ENCODE measurements at regions not wholly inside any gene's neighbourhood (a gene's known extent, or its start where the extent isn't known, plus 50 kb on each side); places are given as distances from the start of the nearest gene placed in this dataset.
"Not testable (repeated sequence)": the region's sequence is repeated elsewhere in the genome, so short reads cannot be mapped to it uniquely, and the experiment has no call there.

DNA sequence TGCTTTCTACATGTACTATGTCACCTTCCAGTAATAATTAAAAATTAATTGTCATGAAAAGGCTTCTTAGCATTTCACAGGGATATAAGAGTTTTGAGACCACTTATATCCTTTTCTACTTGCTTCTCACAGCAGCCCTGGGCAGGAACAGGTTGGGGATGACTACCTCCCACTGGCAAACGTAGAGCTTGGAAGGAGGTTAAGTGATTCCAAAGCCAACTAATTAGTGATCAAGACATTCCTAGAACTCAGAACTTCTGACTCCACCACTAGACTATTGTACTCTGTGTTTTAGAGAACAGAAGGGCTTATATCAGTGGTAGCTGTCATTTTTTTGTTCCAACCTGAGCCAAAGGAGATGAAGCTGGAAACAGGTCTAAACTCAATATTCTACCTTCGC lies 364.5 kb upstream of the BOD1L1 start:
- Histone ChIP-seq H3K27me3 (ENCODE audit: control insufficient read depth, insufficient read depth, low read length) (no peaks in the 10 kb centered on the region), H3K9me3 (ENCODE audit: control insufficient read depth in 2 of 2, low read length in 2 of 2) (no peaks in the 10 kb centered on the region), H3K4me3 (ENCODE audit: low read depth, low read length) (no peak overlapping the region), H3K27ac (ENCODE audit: insufficient read depth, low read length, poor library complexity, severe bottlenecking) (no peak overlapping the region), H3K36me3 (ENCODE audit: control insufficient read depth, insufficient read depth, low read length) (no peaks in the 10 kb centered on the region), H3K4me1 (ENCODE audit: control insufficient read depth, insufficient read depth, low read length, poor library complexity, severe bottlenecking) (no peaks in the 10 kb centered on the region)
- DNase-seq (no peak), ATAC-seq (ENCODE audit: low read depth in 2 of 2) (no peak)
- no peaks in the 10 kb centered on the region for H3K4me1 Mint-ChIP-seq
- H3K4me3 Mint-ChIP-seq: no peak overlapping the region
- H3K36me3 Mint-ChIP-seq: no peaks in the 10 kb centered on the region
- H3K27ac Mint-ChIP-seq: no peak overlapping the region
- no peaks in the 10 kb centered on the region for H3K27me3 Mint-ChIP-seq
- H3K9me3 Mint-ChIP-seq: peaks cover 0 to 5% (median 2%) of the 10 kb centered on the region in 7 donors

DNA sequence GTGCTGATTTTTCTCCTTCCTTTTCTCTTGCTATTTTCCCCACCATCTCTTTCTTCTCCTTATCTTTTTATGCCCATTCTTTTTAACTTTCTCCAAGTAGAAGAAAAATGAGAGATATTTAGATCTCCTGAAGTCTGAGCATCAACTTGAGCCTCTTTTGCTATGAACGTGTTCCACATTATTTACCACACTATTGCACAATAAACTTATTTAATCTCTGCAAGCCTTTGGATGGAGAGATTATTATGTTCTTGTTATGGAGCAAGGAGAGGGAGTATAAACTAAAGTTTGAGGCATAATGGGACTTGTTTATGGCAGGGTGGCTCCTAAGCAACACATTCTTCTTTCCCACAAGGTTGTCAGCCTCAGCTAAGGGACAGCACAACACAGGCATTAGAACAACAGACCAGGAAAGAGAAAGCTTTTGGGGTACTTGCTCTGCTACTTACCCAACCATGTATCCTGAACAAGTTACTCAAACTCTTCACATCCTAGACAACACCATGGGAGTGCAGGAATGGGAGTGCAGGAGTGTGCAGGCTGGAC lies 365.5 kb upstream of the BOD1L1 start:
- H3K4me1 Mint-ChIP-seq: no peaks in the 10 kb centered on the region
- H3K4me3 Mint-ChIP-seq: no peak overlapping the region
- H3K27ac Mint-ChIP-seq: no peak overlapping the region
- DNase-seq (no peak), ATAC-seq (ENCODE audit: low read depth in 2 of 2) (no peak)
- no peak overlapping the region for H3K27ac ChIP-seq (ENCODE audit: insufficient read depth, low read length, poor library complexity, severe bottlenecking)
- H3K27me3 Mint-ChIP-seq: no peaks in the 10 kb centered on the region
- no peaks in the 10 kb centered on the region for H3K4me1 ChIP-seq (ENCODE audit: control insufficient read depth, insufficient read depth, low read length, poor library complexity, severe bottlenecking)
- no peaks in the 10 kb centered on the region for H3K36me3 Mint-ChIP-seq
- H3K27me3 ChIP-seq (ENCODE audit: control insufficient read depth, insufficient read depth, low read length): no peaks in the 10 kb centered on the region
- no peaks in the 10 kb centered on the region for H3K36me3 ChIP-seq (ENCODE audit: control insufficient read depth, insufficient read depth, low read length)
- H3K4me3 ChIP-seq (ENCODE audit: low read depth, low read length): no peak overlapping the region
- H3K9me3 Mint-ChIP-seq: peaks cover 0 to 8% (median 0%) of the 10 kb centered on the region in 7 donors
- no peaks in the 10 kb centered on the region for H3K9me3 ChIP-seq (ENCODE audit: control insufficient read depth in 2 of 2, low read length in 2 of 2)

DNA sequence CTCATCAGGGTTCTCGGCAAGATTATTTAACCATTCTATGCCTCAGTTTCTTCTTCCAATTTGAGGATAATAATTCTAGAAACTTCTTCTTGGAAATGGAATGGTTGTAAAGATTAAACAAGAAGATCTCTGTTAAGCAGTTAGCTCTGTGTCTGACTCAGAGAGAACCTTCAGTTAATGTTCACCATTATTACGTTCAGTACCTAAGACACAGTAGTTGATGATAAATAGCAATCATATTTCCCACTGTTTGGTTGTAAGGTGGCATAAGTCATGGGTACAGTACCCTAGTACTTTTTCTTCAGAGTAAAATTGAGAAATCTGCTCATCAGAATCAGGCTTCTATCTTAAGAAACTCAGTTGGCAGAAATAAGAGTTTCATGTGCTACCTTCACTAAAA lies 366.5 kb upstream of the BOD1L1 start:
- no peaks in the 10 kb centered on the region for H3K36me3 ChIP-seq (ENCODE audit: control insufficient read depth, insufficient read depth, low read length)
- ATAC-seq (ENCODE audit: low read depth in 2 of 2) (no peak), DNase-seq (no peak)
- H3K4me3 ChIP-seq (ENCODE audit: low read depth, low read length): no peak overlapping the region
- H3K4me1 ChIP-seq (ENCODE audit: control insufficient read depth, insufficient read depth, low read length, poor library complexity, severe bottlenecking): no peaks in the 10 kb centered on the region
- Mint-ChIP-seq H3K27me3 (no peaks in the 10 kb centered on the region), H3K36me3 (no peaks in the 10 kb centered on the region), H3K9me3 (peaks cover 0 to 4% (median 0%) of the 10 kb centered on the region in 7 donors), H3K4me1 (no peaks in the 10 kb centered on the region), H3K4me3 (no peak overlapping the region), H3K27ac (no peak overlapping the region)
- no peaks in the 10 kb centered on the region for H3K9me3 ChIP-seq (ENCODE audit: control insufficient read depth in 2 of 2, low read length in 2 of 2)
- H3K27me3 ChIP-seq (ENCODE audit: control insufficient read depth, insufficient read depth, low read length): no peaks in the 10 kb centered on the region
- no peak overlapping the region for H3K27ac ChIP-seq (ENCODE audit: insufficient read depth, low read length, poor library complexity, severe bottlenecking)

GRCh38 chr4:13998850-13999445 lies 371.4 kb upstream of the BOD1L1 start:
- H3K27ac Mint-ChIP-seq: no peak overlapping the region
- H3K9me3 ChIP-seq (ENCODE audit: control insufficient read depth in 2 of 2, low read length in 2 of 2): peaks cover 2 to 8% of the 10 kb centered on the region in 2 experiments
- no peak for DNase-seq
- no peak overlapping the region for H3K4me3 Mint-ChIP-seq
- H3K36me3 Mint-ChIP-seq: peaks cover 5% of the 10 kb centered on the region
- no peak overlapping the region for H3K27ac ChIP-seq (ENCODE audit: insufficient read depth, low read length, poor library complexity, severe bottlenecking)
- no peak overlapping the region for H3K4me3 ChIP-seq (ENCODE audit: low read depth, low read length)
- no peak for ATAC-seq (ENCODE audit: low read depth in 2 of 2)
- H3K27me3 ChIP-seq (ENCODE audit: control insufficient read depth, insufficient read depth, low read length): no peaks in the 10 kb centered on the region
- H3K4me1 Mint-ChIP-seq: no peaks in the 10 kb centered on the region
- H3K9me3 Mint-ChIP-seq: peaks cover 0 to 29% (median 15%) of the 10 kb centered on the region in 7 donors
- H3K27me3 Mint-ChIP-seq: no peaks in the 10 kb centered on the region
- H3K36me3 ChIP-seq (ENCODE audit: control insufficient read depth, insufficient read depth, low read length): no peaks in the 10 kb centered on the region
- no peaks in the 10 kb centered on the region for H3K4me1 ChIP-seq (ENCODE audit: control insufficient read depth, insufficient read depth, low read length, poor library complexity, severe bottlenecking)

DNA sequence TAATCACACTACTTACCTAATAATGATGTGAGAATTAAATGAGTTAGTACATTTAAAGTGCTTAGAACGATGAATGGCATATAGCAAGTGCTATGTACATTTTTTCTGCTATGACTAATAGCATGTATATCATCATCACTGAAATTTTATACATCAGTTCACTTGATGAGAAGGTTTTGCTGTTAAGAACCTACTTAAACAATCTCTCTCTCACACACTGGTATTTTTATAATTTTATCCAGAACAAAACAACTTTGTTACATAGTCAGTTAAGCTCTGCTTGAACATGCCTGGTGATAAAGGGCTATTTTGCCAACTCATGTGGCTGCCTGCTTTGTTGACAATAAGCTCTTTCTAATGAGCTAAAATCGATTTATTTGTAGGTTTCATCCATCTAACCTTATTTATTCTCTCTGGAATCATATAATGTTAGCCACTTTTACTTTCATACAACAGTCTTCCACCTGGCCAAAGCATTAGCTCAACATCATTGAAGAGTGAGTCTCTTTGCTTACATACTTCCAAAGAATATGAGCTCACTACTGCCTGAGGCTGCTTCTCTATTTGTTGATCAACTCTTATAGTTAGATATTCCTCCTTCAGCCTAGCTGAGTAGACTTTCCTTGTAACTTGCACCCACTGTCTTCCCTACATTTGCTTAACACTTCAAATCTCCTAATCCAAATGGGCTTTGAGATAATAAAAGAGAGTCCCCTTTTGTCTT lies 372.7 kb upstream of the BOD1L1 start:
- Mint-ChIP-seq H3K9me3 (peaks cover 0 to 32% (median 15%) of the 10 kb centered on the region in 7 donors), H3K36me3 (peaks cover 5% of the 10 kb centered on the region), H3K4me3 (no peak overlapping the region), H3K27ac (no peak overlapping the region), H3K4me1 (no peaks in the 10 kb centered on the region), H3K27me3 (no peaks in the 10 kb centered on the region)
- H3K36me3 ChIP-seq (ENCODE audit: control insufficient read depth, insufficient read depth, low read length): no peaks in the 10 kb centered on the region
- H3K9me3 ChIP-seq (ENCODE audit: control insufficient read depth in 2 of 2, low read length in 2 of 2): peaks cover 2 to 8% of the 10 kb centered on the region in 2 experiments
- H3K27me3 ChIP-seq (ENCODE audit: control insufficient read depth, insufficient read depth, low read length): no peaks in the 10 kb centered on the region
- no peak overlapping the region for H3K27ac ChIP-seq (ENCODE audit: insufficient read depth, low read length, poor library complexity, severe bottlenecking)
- DNase-seq: no peak
- H3K4me3 ChIP-seq (ENCODE audit: low read depth, low read length): no peak overlapping the region
- no peaks in the 10 kb centered on the region for H3K4me1 ChIP-seq (ENCODE audit: control insufficient read depth, insufficient read depth, low read length, poor library complexity, severe bottlenecking)
- ATAC-seq (ENCODE audit: low read depth in 2 of 2): no peak

DNA sequence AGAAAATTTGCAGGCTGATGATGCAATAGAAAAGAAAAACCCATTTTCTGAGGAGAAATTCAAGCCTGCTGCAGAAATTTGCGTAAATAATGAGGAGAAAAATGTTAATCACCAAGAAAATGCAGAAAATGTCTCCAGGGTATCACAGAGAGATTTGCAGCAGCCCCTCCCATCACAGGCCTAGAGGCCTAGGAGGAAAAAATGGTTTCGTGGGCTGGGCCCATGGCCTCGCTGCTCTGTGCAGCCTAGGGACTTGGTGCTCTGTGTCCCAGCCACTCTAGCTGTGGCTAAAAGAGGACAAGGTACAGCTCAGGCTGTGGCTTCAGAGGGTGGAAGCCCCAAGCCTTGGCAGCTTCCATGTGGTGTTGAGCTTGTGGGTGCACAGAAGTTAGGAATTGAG lies 374.8 kb upstream of the BOD1L1 start:
- not testable (repeated sequence) for H3K4me1 ChIP-seq (ENCODE audit: control insufficient read depth, insufficient read depth, low read length, poor library complexity, severe bottlenecking); H3K4me1 Mint-ChIP-seq; H3K27ac Mint-ChIP-seq; H3K4me3 ChIP-seq (ENCODE audit: low read depth, low read length); H3K27me3 Mint-ChIP-seq; H3K27me3 ChIP-seq (ENCODE audit: control insufficient read depth, insufficient read depth, low read length); H3K4me3 Mint-ChIP-seq; ATAC-seq (ENCODE audit: low read depth in 2 of 2); H3K27ac ChIP-seq (ENCODE audit: insufficient read depth, low read length, poor library complexity, severe bottlenecking); DNase-seq; H3K9me3 ChIP-seq (ENCODE audit: control insufficient read depth in 2 of 2, low read length in 2 of 2); H3K36me3 ChIP-seq (ENCODE audit: control insufficient read depth, insufficient read depth, low read length); H3K36me3 Mint-ChIP-seq
- H3K9me3 Mint-ChIP-seq: peaks cover 0 to 39% (median 13%) of the 10 kb centered on the region in 7 donors

- no peaks in the 10 kb centered on the region for H3K4me1 Mint-ChIP-seq
- no peak overlapping the region for H3K4me3 ChIP-seq (ENCODE audit: low read depth, low read length)
- no peak overlapping the region for H3K27ac ChIP-seq (ENCODE audit: insufficient read depth, low read length, poor library complexity, severe bottlenecking)
- ATAC-seq (ENCODE audit: low read depth in 2 of 2) (no peak), DNase-seq (no peak)
- H3K27me3 ChIP-seq (ENCODE audit: control insufficient read depth, insufficient read depth, low read length): no peaks in the 10 kb centered on the region
- no peaks in the 10 kb centered on the region for H3K4me1 ChIP-seq (ENCODE audit: control insufficient read depth, insufficient read depth, low read length, poor library complexity, severe bottlenecking)
- peaks cover 0 to 14% (median 5%) of the 10 kb centered on the region in 7 donors for H3K9me3 Mint-ChIP-seq
- no peaks in the 10 kb centered on the region for H3K9me3 ChIP-seq (ENCODE audit: control insufficient read depth in 2 of 2, low read length in 2 of 2)
- no peaks in the 10 kb centered on the region for H3K36me3 Mint-ChIP-seq
- no peaks in the 10 kb centered on the region for H3K36me3 ChIP-seq (ENCODE audit: control insufficient read depth, insufficient read depth, low read length)
- H3K4me3 Mint-ChIP-seq: no peak overlapping the region
- H3K27ac Mint-ChIP-seq: no peak overlapping the region
- no peaks in the 10 kb centered on the region for H3K27me3 Mint-ChIP-seq
Observed at GRCh38 chr4:14008494-14008893, 381.0 kb upstream of the BOD1L1 start.

Measured in CD4-positive, CD25-positive, alpha-beta regulatory T cell (primary cell).